ENCODE measurements at regions not wholly inside any gene's neighbourhood (a gene's known extent, or its start where the extent isn't known, plus 50 kb on each side); places are given as distances from the start of the nearest gene placed in this dataset.

DNA sequence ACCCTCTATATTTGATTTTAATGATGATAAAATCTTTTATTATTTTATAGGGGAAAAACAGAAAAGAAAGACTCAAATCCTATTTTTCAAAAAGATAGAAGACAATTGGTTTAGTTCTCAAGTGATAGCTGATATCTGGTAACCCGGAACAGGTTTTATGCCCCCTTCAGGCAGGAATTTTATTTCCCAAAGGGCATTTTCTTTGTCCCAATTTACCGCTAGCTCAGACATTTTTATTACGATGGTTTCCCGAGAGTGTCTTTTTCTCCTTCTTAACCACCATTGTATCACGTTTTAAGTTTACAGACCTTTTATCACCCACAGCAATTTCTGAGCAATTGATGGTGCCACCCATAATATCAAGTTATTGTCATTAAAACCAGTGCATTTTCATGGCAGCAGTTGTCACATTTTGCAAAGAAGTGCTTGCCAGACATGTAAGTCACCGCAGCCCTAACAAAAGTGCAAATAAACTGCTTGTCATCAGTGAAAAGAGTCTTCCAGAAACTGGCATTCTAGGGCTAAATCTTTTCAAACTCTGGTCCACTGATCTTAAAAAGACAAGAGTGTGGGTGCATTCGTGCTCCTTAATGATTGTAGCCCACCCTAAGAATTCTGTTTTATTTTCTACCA, 204.8 kb upstream of the VCX start:
- DNase-seq (ENCODE audit: low read depth in 2 of 2) = no peak
- H4K20me1 ChIP-seq (ENCODE audit: control insufficient read depth, extremely low read depth, insufficient read depth, low read length) = no peaks in the 10 kb centered on the region
- no peak overlapping the region for H3K27ac ChIP-seq (ENCODE audit: insufficient read depth, low read length)
- no peak overlapping the region for H2AFZ ChIP-seq (ENCODE audit: low read length)
- H3K79me2 ChIP-seq (ENCODE audit: control insufficient read depth, insufficient read depth, low read length) = no peaks in the 10 kb centered on the region
- no peak overlapping the region for H3K9ac ChIP-seq (ENCODE audit: insufficient read depth, low read length)
- H3K4me3 ChIP-seq (replicated peaks in 1 of 4; ENCODE audit: control extremely low read depth in 1 of 4, insufficient read depth in 1 of 4, low read depth in 3 of 4, low read length in 4 of 4) = no peak overlapping the region
- no peaks in the 10 kb centered on the region for H3K4me1 ChIP-seq (ENCODE audit: control insufficient read depth, extremely low read depth, insufficient read depth, low read length)
- TF ChIP-seq EZH2 (IDR thresholded peaks at IDR 0.05; ENCODE audit: low read length, missing control alignments) (no peak), CTCF (conservative IDR thresholded peaks at IDR 0.05 in 1 of 2, IDR thresholded peaks at IDR 0.05 in 1 of 2; ENCODE audit: low read depth in 1 of 2, low read length in 2 of 2) (no peak)
- no peak overlapping the region for H3K4me2 ChIP-seq (ENCODE audit: extremely low read depth, insufficient read depth, low read length)
- no peaks in the 10 kb centered on the region for H3K36me3 ChIP-seq (ENCODE audit: control insufficient read depth, insufficient read depth, low read length)
- no peaks in the 10 kb centered on the region for H3K27me3 ChIP-seq (ENCODE audit: control insufficient read depth, insufficient read depth, low read length)
- no peaks in the 10 kb centered on the region for H3K9me3 ChIP-seq (ENCODE audit: control insufficient read depth, insufficient read depth, low read depth, low read length)

DNA sequence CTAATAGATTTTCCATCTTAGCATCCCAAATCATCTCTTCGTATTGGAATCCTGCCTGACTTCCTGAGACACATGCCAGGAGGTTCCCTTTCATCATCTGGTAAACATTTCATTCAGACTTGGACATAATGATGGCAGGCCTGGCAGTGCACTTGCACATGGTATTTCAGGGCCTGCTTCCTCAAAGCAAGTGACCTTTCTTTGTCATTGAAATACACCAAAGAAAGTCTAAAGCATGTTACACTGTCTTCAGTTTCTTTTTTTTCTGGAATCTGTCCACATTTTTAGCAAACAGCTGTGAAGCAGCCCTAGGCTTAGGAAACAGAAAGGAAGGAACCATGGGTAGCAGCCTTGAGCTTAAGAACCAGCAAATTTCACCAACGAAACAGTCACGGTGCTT, 205.9 kb upstream of the VCX start:
- H3K27me3 ChIP-seq (ENCODE audit: control insufficient read depth, insufficient read depth, low read length) = no peaks in the 10 kb centered on the region
- H3K79me2 ChIP-seq (ENCODE audit: control insufficient read depth, insufficient read depth, low read length) = no peaks in the 10 kb centered on the region
- H3K9ac ChIP-seq (ENCODE audit: insufficient read depth, low read length) = no peak overlapping the region
- H4K20me1 ChIP-seq (ENCODE audit: control insufficient read depth, extremely low read depth, insufficient read depth, low read length) = no peaks in the 10 kb centered on the region
- H2AFZ ChIP-seq (ENCODE audit: low read length) = no peak overlapping the region
- no peak overlapping the region for H3K4me2 ChIP-seq (ENCODE audit: extremely low read depth, insufficient read depth, low read length)
- H3K4me1 ChIP-seq (ENCODE audit: control insufficient read depth, extremely low read depth, insufficient read depth, low read length) = no peaks in the 10 kb centered on the region
- no peak overlapping the region for H3K4me3 ChIP-seq (replicated peaks in 1 of 4; ENCODE audit: control extremely low read depth in 1 of 4, insufficient read depth in 1 of 4, low read depth in 3 of 4, low read length in 4 of 4)
- H3K36me3 ChIP-seq (ENCODE audit: control insufficient read depth, insufficient read depth, low read length) = no peaks in the 10 kb centered on the region
- no peak for DNase-seq (ENCODE audit: low read depth in 2 of 2)
- no peak overlapping the region for H3K27ac ChIP-seq (ENCODE audit: insufficient read depth, low read length)
- H3K9me3 ChIP-seq (ENCODE audit: control insufficient read depth, insufficient read depth, low read depth, low read length) = no peaks in the 10 kb centered on the region
- TF ChIP-seq CTCF (conservative IDR thresholded peaks at IDR 0.05 in 1 of 2, IDR thresholded peaks at IDR 0.05 in 1 of 2; ENCODE audit: low read depth in 1 of 2, low read length in 2 of 2) (no peak), EZH2 (IDR thresholded peaks at IDR 0.05; ENCODE audit: low read length, missing control alignments) (no peak)

- H3K4me1 ChIP-seq (ENCODE audit: control insufficient read depth, extremely low read depth, insufficient read depth, low read length) = no peaks in the 10 kb centered on the region
- no peaks in the 10 kb centered on the region for H3K79me2 ChIP-seq (ENCODE audit: control insufficient read depth, insufficient read depth, low read length)
- no peaks in the 10 kb centered on the region for H3K36me3 ChIP-seq (ENCODE audit: control insufficient read depth, insufficient read depth, low read length)
- no peak overlapping the region for H3K27ac ChIP-seq (ENCODE audit: insufficient read depth, low read length)
- no peak overlapping the region for H3K4me2 ChIP-seq (ENCODE audit: extremely low read depth, insufficient read depth, low read length)
- TF ChIP-seq CTCF (conservative IDR thresholded peaks at IDR 0.05 in 1 of 2, IDR thresholded peaks at IDR 0.05 in 1 of 2; ENCODE audit: low read depth in 1 of 2, low read length in 2 of 2) = no peak
- TF ChIP-seq EZH2 (IDR thresholded peaks at IDR 0.05; ENCODE audit: low read length, missing control alignments) = no peak
- no peak for DNase-seq (ENCODE audit: low read depth in 2 of 2)
- no peaks in the 10 kb centered on the region for H3K9me3 ChIP-seq (ENCODE audit: control insufficient read depth, insufficient read depth, low read depth, low read length)
- no peak overlapping the region for H2AFZ ChIP-seq (ENCODE audit: low read length)
- no peaks in the 10 kb centered on the region for H4K20me1 ChIP-seq (ENCODE audit: control insufficient read depth, extremely low read depth, insufficient read depth, low read length)
- no peak overlapping the region for H3K9ac ChIP-seq (ENCODE audit: insufficient read depth, low read length)
- H3K4me3 ChIP-seq (replicated peaks in 1 of 4; ENCODE audit: control extremely low read depth in 1 of 4, insufficient read depth in 1 of 4, low read depth in 3 of 4, low read length in 4 of 4) = no peak overlapping the region
- H3K27me3 ChIP-seq (ENCODE audit: control insufficient read depth, insufficient read depth, low read length) = no peaks in the 10 kb centered on the region
These were observed 207.4 kb upstream of the VCX start for GRCh38 chrX:7635604-7636003.

Measured in fibroblast of lung (primary cell).